Vagina (tissue), 2 donors: ENCODE measurements at regions not wholly inside any gene's neighbourhood (a gene's known extent, or its start where the extent isn't known, plus 50 kb on each side); places are given as distances from the start of the nearest gene placed in this dataset.

Experiments
- DNase-seq, 2 donors: peaks; one replicate each; pipeline ENCODE4 v3.0.0-alpha.2; 2017; ENCODE audit errors: extremely low spot score in 2 of 2
- H3K27ac ChIP-seq: fragments of 200-600 bp; sonication (generic); one replicate; pipeline ENCODE4 v1.5.1; 2019
- H3K27me3 ChIP-seq: fragments of 200-600 bp; sonication (generic); one replicate; pipeline ENCODE4 v1.5.1; 2019
- H3K36me3 ChIP-seq, 2 donors: fragments of 200-600 bp; sonication (generic); one replicate each; pipeline ENCODE4 v1.5.1; 2017 to 2019
- H3K4me1 ChIP-seq: fragments of 200-600 bp; sonication (generic); one replicate; pipeline ENCODE4 v1.5.1; 2019
- H3K4me3 ChIP-seq, 2 donors: fragments of 200-600 bp; sonication (generic); 1 replicate in 1 of 2; 2 replicates in 1 of 2; pipeline ENCODE4 v1.5.1; 2016 to 2019
- H3K9me3 ChIP-seq: fragments of 200-600 bp; sonication (generic); one replicate; pipeline ENCODE4 v1.5.1; 2019
- POLR2A ChIP-seq, 2 donors: fragments of 450-650 bp; IDR thresholded peaks; one replicate each; pipeline ENCODE4 v1.6.1; 2017; ENCODE audit warnings: antibody characterized with exemption in 2 of 2, mild to moderate bottlenecking in 2 of 2, moderate library complexity in 2 of 2
- POLR2AphosphoS5 ChIP-seq, 2 donors: sonication (generic); formaldehyde crosslinking; IDR thresholded peaks; one replicate each; pipeline ENCODE4 v1.9.0; 2017; ENCODE audit warnings: antibody characterized with exemption in 2 of 2, mild to moderate bottlenecking in 2 of 2, low read depth in 1 of 2; ENCODE audit not compliant: insufficient read depth in 1 of 2
- intact Hi-C: fragments of 100-400 bp; cut with DNase I; formaldehyde crosslinking; loops from one replicate; pipeline ENCODE4 v1.15.1; 2023
- TF ChIP-seq, protein P1 (sequence below), 3 experiments: fragments of 450-650 bp in 2 of 3; fragments of 200-600 bp in 1 of 3; sonication (generic) in 1 of 3; IDR thresholded peaks; one replicate each; pipeline ENCODE4 v1.5.1; 2017 to 2019; ENCODE audit warnings: antibody characterized with exemption in 3 of 3, mild to moderate bottlenecking in 2 of 3, moderate library complexity in 2 of 3

DNA sequence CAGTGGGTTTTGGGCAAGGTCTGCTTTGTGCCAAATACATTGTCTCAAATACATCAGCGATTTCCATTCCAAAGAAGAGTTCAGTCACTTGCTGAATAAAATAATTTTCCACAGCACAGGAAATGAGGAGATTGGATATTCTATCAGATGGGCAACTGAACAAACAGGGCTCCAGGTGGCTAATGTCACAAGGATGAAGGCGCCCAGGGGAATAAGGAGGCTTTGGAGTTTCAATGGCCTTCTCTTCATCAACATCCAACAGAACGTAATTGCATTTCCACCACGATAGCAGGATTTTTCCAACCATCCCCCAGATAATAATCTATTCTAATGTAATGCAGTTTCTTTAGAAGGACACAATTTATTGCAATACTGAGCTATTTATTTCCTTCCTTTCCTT, 104.7 kb upstream of the KLHL13 start:
- TF ChIP-seq, protein P1, sequence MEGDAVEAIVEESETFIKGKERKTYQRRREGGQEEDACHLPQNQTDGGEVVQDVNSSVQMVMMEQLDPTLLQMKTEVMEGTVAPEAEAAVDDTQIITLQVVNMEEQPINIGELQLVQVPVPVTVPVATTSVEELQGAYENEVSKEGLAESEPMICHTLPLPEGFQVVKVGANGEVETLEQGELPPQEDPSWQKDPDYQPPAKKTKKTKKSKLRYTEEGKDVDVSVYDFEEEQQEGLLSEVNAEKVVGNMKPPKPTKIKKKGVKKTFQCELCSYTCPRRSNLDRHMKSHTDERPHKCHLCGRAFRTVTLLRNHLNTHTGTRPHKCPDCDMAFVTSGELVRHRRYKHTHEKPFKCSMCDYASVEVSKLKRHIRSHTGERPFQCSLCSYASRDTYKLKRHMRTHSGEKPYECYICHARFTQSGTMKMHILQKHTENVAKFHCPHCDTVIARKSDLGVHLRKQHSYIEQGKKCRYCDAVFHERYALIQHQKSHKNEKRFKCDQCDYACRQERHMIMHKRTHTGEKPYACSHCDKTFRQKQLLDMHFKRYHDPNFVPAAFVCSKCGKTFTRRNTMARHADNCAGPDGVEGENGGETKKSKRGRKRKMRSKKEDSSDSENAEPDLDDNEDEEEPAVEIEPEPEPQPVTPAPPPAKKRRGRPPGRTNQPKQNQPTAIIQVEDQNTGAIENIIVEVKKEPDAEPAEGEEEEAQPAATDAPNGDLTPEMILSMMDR (IDR thresholded peaks at IDR 0.05) = no peak
- TF ChIP-seq POLR2AphosphoS5 (IDR thresholded peaks at IDR 0.05; ENCODE audit: insufficient read depth in 1 of 2, low read depth in 1 of 2) (no peak), POLR2A (IDR thresholded peaks at IDR 0.05) (no peak)
- no peaks in the 10 kb centered on the region for H3K9me3 ChIP-seq
- DNase-seq = no peak
- H3K4me3 ChIP-seq = no peak overlapping the region
- H3K4me1 ChIP-seq = peaks cover 11% of the 10 kb centered on the region
- no peak overlapping the region for H3K27ac ChIP-seq
- no peaks in the 10 kb centered on the region for H3K36me3 ChIP-seq
- no peaks in the 10 kb centered on the region for H3K27me3 ChIP-seq
- intact Hi-C loops = no loop called here

DNA sequence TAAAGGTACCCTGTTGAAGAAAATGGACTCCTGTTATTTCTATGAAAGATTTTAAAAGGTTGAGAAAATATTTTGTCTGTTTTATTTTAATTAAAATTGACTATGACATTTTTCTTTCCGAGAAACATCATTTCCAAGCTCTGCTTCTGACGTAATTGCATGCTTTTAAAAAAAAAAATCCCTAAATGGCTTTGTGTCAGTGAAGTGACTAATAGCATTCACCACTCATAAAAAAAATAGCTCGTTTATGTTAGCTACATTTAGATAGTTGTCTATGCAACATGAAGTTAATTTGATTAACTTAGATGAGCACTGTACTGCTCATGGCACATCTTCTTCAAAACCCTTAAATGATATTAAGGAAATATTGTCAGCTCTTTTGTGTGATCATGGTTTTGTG, 105.1 kb upstream of the KLHL13 start:
- no peak for DNase-seq
- Histone ChIP-seq H3K4me1 (peaks cover 11% of the 10 kb centered on the region), H3K27me3 (no peaks in the 10 kb centered on the region), H3K27ac (no peak overlapping the region), H3K36me3 (no peaks in the 10 kb centered on the region), H3K4me3 (no peak overlapping the region), H3K9me3 (no peaks in the 10 kb centered on the region)
- TF ChIP-seq POLR2A (IDR thresholded peaks at IDR 0.05) = no peak
- TF ChIP-seq POLR2AphosphoS5 (IDR thresholded peaks at IDR 0.05; ENCODE audit: insufficient read depth in 1 of 2, low read depth in 1 of 2) = no peak
- TF ChIP-seq, protein P1 (IDR thresholded peaks at IDR 0.05) = no peak
- intact Hi-C loops = no loop called here

DNA sequence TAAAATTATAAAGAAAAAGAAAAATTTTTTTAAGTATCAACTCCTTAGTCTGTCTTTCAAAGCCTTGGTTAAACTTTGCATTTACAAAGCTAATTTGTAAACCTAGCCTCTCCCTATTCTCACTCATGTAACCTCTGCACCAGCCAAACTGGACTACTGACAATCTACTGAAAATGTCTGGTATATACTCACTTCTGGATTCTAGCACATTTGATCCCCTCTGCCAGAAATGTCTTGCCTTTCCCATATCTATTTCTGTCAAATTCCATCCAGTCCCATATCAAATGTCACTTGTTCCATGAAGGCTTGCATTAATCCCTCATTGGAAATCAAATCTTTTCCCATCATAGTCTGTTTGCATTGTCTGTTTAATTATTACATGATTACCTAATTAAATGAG, 105.8 kb upstream of the KLHL13 start:
- no peak overlapping the region for H3K27ac ChIP-seq

DNA sequence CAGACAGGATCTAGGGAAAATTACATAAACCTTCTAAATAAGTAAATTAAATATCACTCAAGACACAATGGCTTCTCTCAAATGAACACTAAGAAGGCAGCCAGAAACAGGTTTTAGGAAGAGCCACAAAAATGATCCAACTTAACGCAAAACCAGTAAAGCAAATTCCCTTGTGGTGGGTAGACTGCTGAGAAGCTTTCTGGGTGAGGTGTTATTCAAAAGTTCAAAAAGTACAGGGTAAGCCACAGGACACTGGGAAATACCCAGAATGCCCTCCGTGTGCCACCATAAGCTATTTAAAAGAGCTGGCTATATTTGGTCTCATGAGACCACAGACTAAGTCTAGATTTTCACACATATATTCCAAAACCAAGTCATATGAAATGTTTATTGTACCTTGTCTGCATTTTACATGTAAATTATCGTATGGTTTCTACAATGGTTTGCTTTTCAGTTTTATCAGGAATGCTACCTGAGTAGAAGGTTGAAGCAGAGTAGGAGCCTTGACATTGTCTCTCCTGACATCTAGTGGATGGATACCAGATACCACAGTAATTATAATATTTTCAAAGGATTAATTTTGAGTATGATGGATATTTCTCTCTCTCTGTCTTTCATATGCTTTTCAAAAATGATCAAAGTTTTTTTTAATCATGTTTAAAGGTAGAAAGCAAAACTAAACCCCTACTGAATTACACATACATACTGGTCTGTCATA, 109.3 kb upstream of the KLHL13 start:
- DNase-seq = no peak
- Histone ChIP-seq H3K9me3 (no peaks in the 10 kb centered on the region), H3K4me1 (peaks cover 11% of the 10 kb centered on the region), H3K36me3 (no peaks in the 10 kb centered on the region), H3K27me3 (no peaks in the 10 kb centered on the region), H3K27ac (no peak overlapping the region), H3K4me3 (no peak overlapping the region)
- TF ChIP-seq, protein P1 (IDR thresholded peaks at IDR 0.05) = no peak
- TF ChIP-seq POLR2A (IDR thresholded peaks at IDR 0.05) (no peak), POLR2AphosphoS5 (IDR thresholded peaks at IDR 0.05; ENCODE audit: insufficient read depth in 1 of 2, low read depth in 1 of 2) (no peak)
- intact Hi-C loops = no loop called here

More for the DNA sequence above, 105.8 kb upstream of the KLHL13 start:
- TF ChIP-seq POLR2A (IDR thresholded peaks at IDR 0.05) (no peak), POLR2AphosphoS5 (IDR thresholded peaks at IDR 0.05; ENCODE audit: insufficient read depth in 1 of 2, low read depth in 1 of 2) (no peak)
- TF ChIP-seq, protein P1 (IDR thresholded peaks at IDR 0.05) = no peak
- H3K36me3 ChIP-seq = no peaks in the 10 kb centered on the region
- intact Hi-C loops = no loop called here
- H3K4me1 ChIP-seq = peaks cover 11% of the 10 kb centered on the region
- H3K27me3 ChIP-seq = no peaks in the 10 kb centered on the region
- H3K4me3 ChIP-seq = no peak overlapping the region
- H3K9me3 ChIP-seq = no peaks in the 10 kb centered on the region
- DNase-seq = no peak

DNA sequence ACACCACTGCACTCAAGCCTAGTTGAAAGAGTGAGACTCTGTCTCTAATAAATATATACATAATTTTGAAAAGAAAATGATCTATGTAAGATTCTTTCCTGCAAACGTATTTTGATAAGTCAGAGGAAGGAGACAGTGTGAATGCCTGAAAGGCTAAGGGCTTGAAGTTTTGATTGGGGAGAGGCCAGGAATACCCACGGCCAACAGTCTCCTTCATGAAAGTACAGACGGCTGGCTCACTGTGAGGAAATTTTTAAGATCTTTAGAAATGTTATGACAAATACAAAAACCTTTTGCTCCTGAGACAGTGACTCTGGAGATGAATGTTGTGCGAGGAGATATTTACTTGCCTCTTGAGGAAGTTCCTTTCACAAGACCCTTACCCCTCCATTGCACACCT, 111.4 kb upstream of the KLHL13 start:
- Histone ChIP-seq H3K4me3 (no peak overlapping the region), H3K27ac (no peak overlapping the region), H3K27me3 (no peaks in the 10 kb centered on the region), H3K36me3 (no peaks in the 10 kb centered on the region), H3K9me3 (no peaks in the 10 kb centered on the region), H3K4me1 (peaks cover 5% of the 10 kb centered on the region)
- intact Hi-C loops = no loop called here
- TF ChIP-seq POLR2A (IDR thresholded peaks at IDR 0.05) (no peak), POLR2AphosphoS5 (IDR thresholded peaks at IDR 0.05; ENCODE audit: insufficient read depth in 1 of 2, low read depth in 1 of 2) (no peak)
- TF ChIP-seq, protein P1 (IDR thresholded peaks at IDR 0.05) = no peak
- DNase-seq = no peak
